Stomach (tissue), 8 donors: ENCODE measurements at regions not wholly inside any gene's neighbourhood (a gene's known extent, or its start where the extent isn't known, plus 50 kb on each side); places are given as distances from the start of the nearest gene placed in this dataset.

ENCODE experiments used
- DNase-seq, 2 donors: peaks; one replicate each; pipeline versions ENCODE4 v3.0.0 to v3.0.0-alpha.2; 2013 to 2019
- H3K27ac ChIP-seq, 5 donors: fragments of 200-600 bp in 4 of 5; sonication (generic) in 4 of 5; one replicate each; pipeline ENCODE4 v1.5.1; 2013 to 2019; ENCODE audit warnings: mild to moderate bottlenecking in 1 of 5, moderate library complexity in 1 of 5
- H3K27me3 ChIP-seq, 3 donors: fragments of 200-600 bp; sonication (generic); one replicate each; pipeline ENCODE4 v1.5.1; 2017 to 2019; ENCODE audit warnings: mixed run types in 1 of 3
- H3K36me3 ChIP-seq, 4 donors: fragments of 200-600 bp; sonication (generic); 1 replicate in 3 of 4; 2 replicates in 1 of 4; pipeline ENCODE4 v1.5.1; 2016 to 2019
- H3K4me1 ChIP-seq, 4 donors: fragments of 200-600 bp; sonication (generic); one replicate each; pipeline ENCODE4 v1.5.1; 2016 to 2019
- H3K4me3 ChIP-seq, 4 donors: fragments of 200-600 bp; sonication (generic) in 3 of 4; one replicate each; pipeline ENCODE4 v1.5.1; 2016 to 2019; ENCODE audit warnings: mild to moderate bottlenecking in 1 of 4
- H3K9me3 ChIP-seq, 4 donors: fragments of 200-600 bp; sonication (generic); one replicate each; pipeline ENCODE4 v1.5.1; 2016 to 2019
- CTCF ChIP-seq, 7 experiments: fragments of 450-650 bp in 4 of 7; fragments of 200-600 bp in 3 of 7; sonication (generic) in 3 of 7; IDR thresholded peaks; one replicate each; pipeline ENCODE4 v1.5.1; 2016 to 2019; ENCODE audit warnings: antibody characterized with exemption in 7 of 7, control low read depth in 2 of 7, mild to moderate bottlenecking in 1 of 7
- EP300 ChIP-seq: sonication (generic); formaldehyde crosslinking; IDR thresholded peaks from one replicate; pipeline ENCODE4 v1.6.1; 2017; ENCODE audit warnings: antibody characterized with exemption
- POLR2A ChIP-seq, 4 donors: fragments of 450-650 bp; IDR thresholded peaks; one replicate each; pipeline ENCODE4 v1.6.1; 2016; ENCODE audit warnings: antibody characterized with exemption in 4 of 4, control low read depth in 2 of 4, mild to moderate bottlenecking in 1 of 4, moderate library complexity in 1 of 4
- POLR2AphosphoS5 ChIP-seq, 3 donors: sonication (generic); formaldehyde crosslinking; IDR thresholded peaks; one replicate each; pipeline ENCODE4 v1.6.1; 2016; ENCODE audit warnings: antibody characterized with exemption in 3 of 3
- WGBS, 5 donors: extraction: QIAGEN DNeasy Blood & Tissue Kit in 3 of 5; methylation state at CpG; one replicate each; pipeline versions ENCODE4 v1.1.5 to v1.1.7; 2013 to 2018; 5-methylcytosine and 5-hydroxymethylcytosine counted together
- intact Hi-C: fragments of 100-400 bp; cut with DNase I; formaldehyde crosslinking; loops from one replicate; pipeline ENCODE4 v1.15.1; 2023; ENCODE audit warnings: low total_unique reads
- donor health status: healthy with polysubstance abuse.
- donor health status: Bipolar disorder and iron deficiency.
- donor health status: healthy.

- 73 to 87% (median 81%) methylated on average over 2 of the region's 2 CpGs for WGBS, 5 donors
- H3K36me3 ChIP-seq = no peaks in the 10 kb centered on the region
- no peak overlapping the region for H3K27ac ChIP-seq
- H3K27me3 ChIP-seq = no peaks in the 10 kb centered on the region
- no peak for TF ChIP-seq POLR2A (IDR thresholded peaks at IDR 0.05)
- no peak for TF ChIP-seq EP300
- no peak overlapping the region for H3K4me3 ChIP-seq
- intact Hi-C loops = no loop called here
- DNase-seq = no peak
- no peaks in the 10 kb centered on the region for H3K4me1 ChIP-seq
- H3K9me3 ChIP-seq = no peaks in the 10 kb centered on the region
Measured at GRCh38 chr18:30455741-30456140, 586.8 kb downstream of the DSC3 start.

- Histone ChIP-seq H3K27me3 (no peaks in the 10 kb centered on the region), H3K27ac (no peak overlapping the region), H3K36me3 (no peaks in the 10 kb centered on the region), H3K4me1 (no peaks in the 10 kb centered on the region), H3K9me3 (no peaks in the 10 kb centered on the region), H3K4me3 (no peak overlapping the region)
- TF ChIP-seq POLR2A (IDR thresholded peaks at IDR 0.05) (no peak), POLR2AphosphoS5 (IDR thresholded peaks at IDR 0.05) (no peak), EP300 (no peak), CTCF (IDR thresholded peaks at IDR 0.05) (no peak)
- 78 to 92% (median 83%) methylated on average over 4 of the region's 4 CpGs for WGBS, 5 donors
- DNase-seq = no peak
- intact Hi-C loops = no loop called here
Measured at GRCh38 chr18:30454920-30455319, 587.6 kb downstream of the DSC3 start.

DNA sequence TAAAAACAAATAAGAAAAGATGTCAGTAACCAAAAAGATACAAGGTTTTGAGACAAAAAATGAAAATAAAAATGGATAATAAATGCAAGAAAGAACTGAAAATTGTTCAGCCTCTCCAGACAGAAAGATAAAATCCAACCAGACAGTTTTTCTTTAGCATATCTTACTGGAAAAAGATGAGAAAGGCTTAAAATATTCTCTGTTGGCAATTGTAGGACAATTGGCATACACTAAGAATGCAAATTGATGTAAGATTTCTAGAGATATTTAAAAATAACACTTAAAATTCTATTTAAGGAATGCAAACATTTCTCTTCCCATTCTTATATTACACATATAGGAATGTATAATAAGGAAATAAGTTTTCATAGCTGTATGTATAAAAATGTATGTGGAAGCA, 590.6 kb downstream of the DSC3 start:
- no peaks in the 10 kb centered on the region for H3K27me3 ChIP-seq
- H3K4me1 ChIP-seq = no peaks in the 10 kb centered on the region
- no peak overlapping the region for H3K27ac ChIP-seq
- TF ChIP-seq CTCF (IDR thresholded peaks at IDR 0.05) (no peak), POLR2A (IDR thresholded peaks at IDR 0.05) (no peak), POLR2AphosphoS5 (IDR thresholded peaks at IDR 0.05) (no peak)
- H3K36me3 ChIP-seq = no peaks in the 10 kb centered on the region
- H3K9me3 ChIP-seq = no peaks in the 10 kb centered on the region
- intact Hi-C loops = no loop called here
- H3K4me3 ChIP-seq = no peak overlapping the region
- no peak for DNase-seq

DNA sequence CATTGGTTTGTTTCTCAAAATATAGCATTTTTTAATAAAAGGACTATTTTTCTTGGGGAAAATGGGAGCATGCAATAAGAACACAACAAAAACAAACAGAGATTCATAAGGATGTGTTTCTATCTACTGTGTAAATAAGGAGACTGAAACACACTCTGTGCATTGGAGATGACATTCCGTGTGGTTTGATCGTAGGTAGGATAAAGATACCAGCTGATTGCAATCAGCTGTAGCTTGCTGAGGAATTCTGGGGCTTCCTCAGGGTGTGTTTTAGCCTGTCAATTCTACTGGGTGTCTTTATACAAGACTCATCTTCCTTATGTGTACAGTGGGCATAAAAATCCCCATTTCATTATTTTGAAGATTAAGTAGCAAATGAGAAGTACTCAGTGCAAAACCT, 591.6 kb downstream of the DSC3 start:
- Histone ChIP-seq H3K27ac (no peak overlapping the region), H3K4me1 (no peaks in the 10 kb centered on the region), H3K4me3 (no peak overlapping the region), H3K9me3 (no peaks in the 10 kb centered on the region), H3K36me3 (no peaks in the 10 kb centered on the region), H3K27me3 (no peaks in the 10 kb centered on the region)
- TF ChIP-seq POLR2AphosphoS5 (IDR thresholded peaks at IDR 0.05) (no peak), POLR2A (IDR thresholded peaks at IDR 0.05) (no peak), CTCF (IDR thresholded peaks at IDR 0.05) (no peak), EP300 (no peak)
- WGBS, 5 donors = 68 to 81% (median 73%) methylated on average over 2 of the region's 2 CpGs
- intact Hi-C loops = no loop called here
- no peak for DNase-seq

- Histone ChIP-seq H3K4me1 (no peaks in the 10 kb centered on the region), H3K36me3 (no peaks in the 10 kb centered on the region), H3K27ac (no peak overlapping the region), H3K9me3 (no peaks in the 10 kb centered on the region), H3K4me3 (no peak overlapping the region), H3K27me3 (no peaks in the 10 kb centered on the region)
- no peak for DNase-seq
- 58 to 66% (median 61%) methylated on average over 6 of the region's 6 CpGs for WGBS, 5 donors
- no peak for TF ChIP-seq POLR2A (IDR thresholded peaks at IDR 0.05)
- no peak for TF ChIP-seq CTCF (IDR thresholded peaks at IDR 0.05)
- no peak for TF ChIP-seq EP300
- no peak for TF ChIP-seq POLR2AphosphoS5 (IDR thresholded peaks at IDR 0.05)
- intact Hi-C loops = no loop called here
Measured at GRCh38 chr18:30446605-30447004, 595.9 kb downstream of the DSC3 start.
